Activated naive CD4-positive, alpha-beta T cell treated with anti-CD3 and anti-CD28 coated beads, Interleukin-2, amount 50 U/mL, for 72 hours (primary cell): ENCODE measurements at regions not wholly inside any gene's neighbourhood (a gene's known extent, or its start where the extent isn't known, plus 50 kb on each side); places are given as distances from the start of the nearest gene placed in this dataset.

Source experiments
- ATAC-seq, 2 donors: fragments of 150-1000 bp; cut with Tn5 transposase; 2 replicates each; pipeline ENCODE4 v1.10.0; 2021; ENCODE audit warnings: mild to moderate bottlenecking in 2 of 2, moderate library complexity in 2 of 2
- DNase-seq, 2 donors: peaks; one replicate each; pipeline ENCODE4 v3.0.0; 2021 to 2022; ENCODE audit warnings: low spot score in 2 of 2
- H3K27ac Mint-ChIP-seq, 2 donors: one replicate each; pipeline ENCODE4 v1.8.0; 2022; ENCODE audit warnings: mild to moderate bottlenecking in 2 of 2, mixed read lengths in 2 of 2
- H3K36me3 Mint-ChIP-seq, 2 donors: one replicate each; pipeline ENCODE4 v1.8.0; 2022; ENCODE audit warnings: mixed read lengths in 2 of 2
- H3K9me3 Mint-ChIP-seq, 2 donors: one replicate each; pipeline ENCODE4 v1.8.0; 2022; ENCODE audit warnings: mixed read lengths in 2 of 2

DNA sequence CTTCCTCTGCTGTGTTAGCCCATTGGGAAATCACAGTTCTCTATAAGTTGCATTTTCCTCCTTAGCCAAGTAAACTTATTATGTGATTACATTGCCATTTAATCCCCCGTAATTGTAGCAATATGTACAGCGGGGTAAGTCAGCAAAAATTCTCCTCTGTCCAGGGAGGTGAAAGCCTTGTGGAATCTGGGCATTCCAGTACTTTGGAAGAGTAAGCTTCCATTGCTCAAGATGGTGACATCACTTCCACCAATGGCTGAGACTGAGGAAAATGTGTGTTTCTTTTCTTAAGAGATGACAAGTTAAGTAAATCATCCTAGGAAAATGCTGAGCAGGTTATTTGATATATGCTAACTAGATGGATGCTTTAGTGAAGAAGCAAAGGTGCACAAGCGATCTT is 436.7 kb downstream of the CETN3 start:
- DNase-seq (no peak), ATAC-seq (no peak)
- no peak overlapping the region for H3K27ac Mint-ChIP-seq
- peaks cover 0 to 11% of the 10 kb centered on the region in 2 donors for H3K9me3 Mint-ChIP-seq
- H3K36me3 Mint-ChIP-seq, result no peaks in the 10 kb centered on the region

- H3K36me3 Mint-ChIP-seq, result no peaks in the 10 kb centered on the region
- DNase-seq (no peak), ATAC-seq (no peak)
- H3K9me3 Mint-ChIP-seq, result peaks cover 0 to 6% of the 10 kb centered on the region in 2 donors
- no peak overlapping the region for H3K27ac Mint-ChIP-seq
These were observed 440.6 kb downstream of the CETN3 start for GRCh38 chr5:89968958-89969381.

DNA sequence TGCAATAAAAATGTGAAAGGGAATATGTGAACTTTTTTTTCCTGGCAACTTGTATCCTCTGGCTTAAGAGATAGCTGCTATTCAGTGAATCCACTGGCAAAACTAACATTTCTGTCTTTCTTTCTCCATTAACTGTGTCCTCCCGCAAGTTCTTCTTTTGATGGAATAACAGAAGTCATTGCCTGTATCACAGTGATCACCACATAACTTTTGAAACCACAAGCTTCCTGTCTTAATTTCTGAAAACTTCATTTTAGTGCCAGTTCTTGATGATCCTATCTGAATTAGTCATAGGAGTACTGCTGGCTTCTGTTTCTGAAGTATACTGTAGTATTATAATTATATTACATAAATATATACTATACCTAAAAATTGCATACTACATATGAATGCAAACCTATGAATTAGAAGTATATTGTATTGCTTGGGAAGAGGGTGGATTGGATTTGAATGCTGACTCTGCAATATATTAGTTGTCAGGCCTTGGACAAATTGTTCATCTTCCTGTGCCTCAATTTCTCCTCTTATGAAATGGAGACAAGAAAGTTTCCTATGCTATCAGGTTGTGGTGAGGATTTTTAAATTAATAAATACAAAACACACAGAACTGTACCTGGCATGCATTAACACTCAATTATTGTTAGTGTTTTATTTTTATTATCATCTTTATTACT is 441.6 kb downstream of the CETN3 start:
- Mint-ChIP-seq H3K9me3 (peaks cover 0 to 6% of the 10 kb centered on the region in 2 donors), H3K27ac (no peak overlapping the region), H3K36me3 (no peaks in the 10 kb centered on the region)
- DNase-seq (no peak), ATAC-seq (no peak)

- DNase-seq (no peak), ATAC-seq (no peak)
- Mint-ChIP-seq H3K36me3 (no peaks in the 10 kb centered on the region), H3K27ac (no peak overlapping the region), H3K9me3 (peaks cover 4 to 18% of the 10 kb centered on the region in 2 donors)
These were observed 452.7 kb downstream of the CETN3 start for GRCh38 chr5:89956838-89957237.

DNA sequence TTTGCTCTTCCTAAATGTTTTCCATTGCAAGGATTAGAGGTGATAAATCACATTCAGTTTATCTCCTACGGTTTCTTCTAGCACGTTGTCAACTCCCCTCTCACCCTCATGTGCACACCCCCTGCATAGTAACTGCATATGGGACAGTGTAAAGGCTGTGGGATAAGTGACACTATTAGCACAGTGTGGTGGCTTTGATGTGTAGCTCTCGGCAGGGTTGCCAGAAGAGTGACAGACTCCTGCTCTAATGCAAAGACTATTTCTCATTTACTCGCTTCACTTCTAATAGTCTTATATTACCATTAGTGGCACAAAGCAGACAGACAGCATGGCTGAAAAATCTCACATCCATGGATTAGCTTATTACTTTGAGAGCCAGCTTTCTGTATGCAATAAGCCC is 454.6 kb downstream of the CETN3 start:
- DNase-seq, result no peak
- Mint-ChIP-seq H3K9me3 (peaks cover 0 to 13% of the 10 kb centered on the region in 2 donors), H3K36me3 (no peaks in the 10 kb centered on the region), H3K27ac (no peak overlapping the region)
- no peak for ATAC-seq

GRCh38 chr5:89951876-89952275 is 457.7 kb downstream of the CETN3 start:
- Mint-ChIP-seq H3K9me3 (peaks cover 5 to 19% of the 10 kb centered on the region in 2 donors), H3K27ac (no peak overlapping the region), H3K36me3 (no peaks in the 10 kb centered on the region)
- DNase-seq (no peak), ATAC-seq (no peak)

DNA sequence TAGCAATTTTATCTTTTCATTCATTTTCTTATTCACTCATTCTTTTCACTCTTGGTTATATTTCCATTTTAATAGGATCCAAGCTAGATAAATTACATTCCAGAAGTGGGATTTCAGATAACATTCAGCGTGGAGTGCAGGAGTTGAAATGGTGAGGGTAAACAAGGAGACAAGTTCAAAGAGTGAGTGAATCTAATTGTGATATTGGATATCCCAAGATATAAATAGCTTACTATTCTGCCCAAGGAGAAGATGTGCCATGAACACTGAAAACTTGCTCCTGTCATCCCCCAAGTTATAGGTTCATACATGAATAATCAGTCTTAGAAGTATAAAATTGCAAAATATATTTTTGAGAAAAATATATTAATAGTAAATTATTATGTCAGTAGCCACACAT is 459.3 kb downstream of the CETN3 start:
- ATAC-seq, result no peak
- H3K36me3 Mint-ChIP-seq, result no peaks in the 10 kb centered on the region
- peaks cover 5 to 19% of the 10 kb centered on the region in 2 donors for H3K9me3 Mint-ChIP-seq

GRCh38 chr5:89948977-89949376 is 460.6 kb downstream of the CETN3 start:
- Mint-ChIP-seq H3K27ac (no peak overlapping the region), H3K9me3 (peaks cover 5 to 19% of the 10 kb centered on the region in 2 donors), H3K36me3 (no peaks in the 10 kb centered on the region)
- no peak for ATAC-seq
- DNase-seq, result no peak

More for the DNA sequence above, 459.3 kb downstream of the CETN3 start:
- no peak overlapping the region for H3K27ac Mint-ChIP-seq
- DNase-seq, result no peak

- Mint-ChIP-seq H3K27ac (no peak overlapping the region), H3K36me3 (no peaks in the 10 kb centered on the region), H3K9me3 (peaks cover 5 to 6% of the 10 kb centered on the region in 2 donors)
- ATAC-seq, result no peak
- DNase-seq, result no peak
These were observed 462.6 kb downstream of the CETN3 start for GRCh38 chr5:89946916-89947315.

DNA sequence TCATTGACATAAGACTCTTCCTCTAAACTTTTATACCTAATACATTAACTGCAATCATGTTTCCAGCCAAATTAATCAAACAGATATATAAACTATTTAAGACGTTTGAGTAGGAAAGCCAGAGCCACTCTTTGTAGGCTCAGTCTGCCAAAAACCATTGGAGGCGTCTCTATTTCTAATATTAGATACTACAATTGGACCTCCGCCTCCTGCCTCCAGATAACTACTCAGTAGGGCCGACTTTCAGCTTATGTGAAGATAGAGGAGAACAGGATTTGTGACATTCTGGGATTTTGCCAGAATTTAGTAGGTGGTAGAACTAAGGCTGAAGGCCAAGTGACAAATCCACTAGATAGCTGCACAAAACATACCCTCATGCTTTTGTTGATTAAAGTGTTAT is 463.0 kb downstream of the CETN3 start:
- Mint-ChIP-seq H3K36me3 (no peaks in the 10 kb centered on the region), H3K27ac (no peak overlapping the region)
- no peak for ATAC-seq

DNA sequence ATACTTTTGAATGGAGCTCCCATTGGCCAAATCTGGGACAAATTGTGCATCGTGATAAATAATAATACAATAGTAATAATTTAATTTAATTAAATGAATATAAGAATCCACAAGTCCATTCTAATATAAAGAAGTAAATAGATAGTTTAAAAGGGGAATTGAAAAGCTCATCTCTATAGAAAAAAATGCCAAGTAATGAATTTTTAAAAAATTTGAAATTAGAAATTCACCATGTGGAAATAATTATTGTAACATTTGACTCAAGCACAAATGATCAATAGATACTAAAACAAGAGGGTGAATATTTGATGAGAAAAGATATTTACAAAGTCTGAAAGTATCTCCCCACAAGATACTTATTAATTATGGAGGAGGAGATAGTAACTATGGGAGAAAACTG is 467.4 kb downstream of the CETN3 start:
- ATAC-seq (no peak), DNase-seq (no peak)
- Mint-ChIP-seq H3K36me3 (no peaks in the 10 kb centered on the region), H3K9me3 (peaks cover under 1% of the 10 kb centered on the region in 2 donors), H3K27ac (no peak overlapping the region)

More for the DNA sequence above, 463.0 kb downstream of the CETN3 start:
- peaks cover 5 to 6% of the 10 kb centered on the region in 2 donors for H3K9me3 Mint-ChIP-seq
- no peak for DNase-seq

DNA sequence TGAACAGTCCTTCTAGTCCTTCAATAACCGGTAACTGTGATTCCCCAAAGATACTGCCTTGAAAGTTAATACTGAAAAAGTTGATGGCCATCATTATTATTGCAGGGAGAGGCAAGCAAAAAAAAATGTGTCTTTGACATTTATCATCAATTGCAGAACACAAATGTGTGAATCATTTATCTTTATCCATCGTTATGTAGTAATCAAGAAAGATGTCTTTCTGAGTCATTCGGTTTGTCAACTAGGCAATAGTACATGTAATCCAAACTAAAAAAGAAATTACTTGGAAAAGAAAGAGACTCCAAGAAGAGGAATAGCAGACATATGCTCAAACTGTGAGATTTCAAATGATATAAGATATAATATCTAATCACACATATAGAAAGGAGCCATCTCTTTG is 473.0 kb downstream of the CETN3 start:
- Mint-ChIP-seq H3K27ac (no peak overlapping the region), H3K9me3 (no peaks in the 10 kb centered on the region), H3K36me3 (no peaks in the 10 kb centered on the region)
- DNase-seq (no peak), ATAC-seq (no peak)

GRCh38 chr5:89934069-89934468 is 475.5 kb downstream of the CETN3 start:
- no peaks in the 10 kb centered on the region for H3K36me3 Mint-ChIP-seq
- DNase-seq (no peak), ATAC-seq (no peak)
- H3K27ac Mint-ChIP-seq, result no peak overlapping the region
- no peaks in the 10 kb centered on the region for H3K9me3 Mint-ChIP-seq

DNA sequence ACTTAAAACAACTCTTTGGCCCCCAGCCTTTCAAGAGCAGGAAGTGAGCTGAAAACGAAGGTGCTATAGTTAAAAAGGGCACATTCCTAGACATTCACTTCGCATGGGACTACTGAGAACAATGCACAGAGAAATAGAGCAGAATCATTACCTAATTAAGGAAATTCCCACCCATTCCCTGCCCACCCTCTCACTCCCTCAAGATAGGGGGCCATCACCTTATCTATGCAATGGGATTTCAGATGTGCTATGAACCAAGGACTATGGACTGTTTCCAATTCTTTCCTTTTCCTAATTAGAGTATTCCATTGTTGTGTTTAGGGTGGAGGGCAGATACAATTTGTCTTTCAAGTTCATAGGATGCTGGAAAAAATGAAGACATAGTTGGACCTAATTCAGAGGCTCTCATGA is 476.8 kb downstream of the CETN3 start:
- no peak for ATAC-seq
- no peaks in the 10 kb centered on the region for H3K36me3 Mint-ChIP-seq

GRCh38 chr5:89930591-89931392 is 478.8 kb downstream of the CETN3 start:
- H3K9me3 Mint-ChIP-seq, result peaks cover 0 to 7% of the 10 kb centered on the region in 2 donors
- H3K27ac Mint-ChIP-seq, result no peak overlapping the region
- no peak for DNase-seq
- no peaks in the 10 kb centered on the region for H3K36me3 Mint-ChIP-seq
- ATAC-seq, result no peak

More for the DNA sequence above, 476.8 kb downstream of the CETN3 start:
- DNase-seq, result no peak
- H3K9me3 Mint-ChIP-seq, result no peaks in the 10 kb centered on the region
- H3K27ac Mint-ChIP-seq, result no peak overlapping the region

DNA sequence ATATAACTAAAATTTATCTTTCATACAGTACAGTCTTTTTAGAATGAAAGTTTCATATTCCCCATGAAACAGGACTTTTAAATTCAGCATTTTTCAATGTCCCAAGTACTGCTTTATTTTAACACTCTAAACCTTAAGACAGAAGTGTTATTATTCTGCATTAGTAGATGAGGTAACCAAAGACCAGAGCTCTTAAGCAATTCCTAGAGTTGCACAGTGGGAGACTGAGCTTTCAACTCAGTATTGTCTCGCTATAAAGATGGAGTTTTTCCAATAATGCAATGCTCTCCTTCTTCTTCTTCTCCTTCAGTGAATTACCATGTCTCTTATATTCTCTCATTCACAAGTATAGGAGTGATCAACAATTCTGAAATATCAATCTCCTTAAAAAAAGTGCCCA is 479.7 kb downstream of the CETN3 start:
- H3K9me3 Mint-ChIP-seq, result peaks cover 0 to 7% of the 10 kb centered on the region in 2 donors
- DNase-seq (no peak), ATAC-seq (no peak)
- no peak overlapping the region for H3K27ac Mint-ChIP-seq
- no peaks in the 10 kb centered on the region for H3K36me3 Mint-ChIP-seq

DNA sequence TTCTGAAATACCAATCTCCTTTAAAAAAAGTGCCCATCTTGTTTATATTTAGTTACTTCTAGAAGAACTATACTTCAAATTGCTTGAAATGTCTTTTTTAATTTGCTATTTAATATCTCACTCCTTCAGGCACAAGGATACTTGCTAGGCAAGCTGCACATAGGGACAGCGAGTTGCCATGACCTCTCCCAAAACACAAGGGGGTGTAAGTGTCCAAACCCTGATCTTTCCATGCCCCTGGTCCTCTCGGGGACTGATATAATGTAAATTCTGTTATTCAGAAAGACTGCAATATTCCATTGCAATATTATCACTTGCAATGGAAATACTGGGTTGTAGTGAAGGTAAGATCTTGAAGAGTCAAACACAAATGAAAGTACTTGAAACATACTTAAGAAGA is 480.4 kb downstream of the CETN3 start:
- H3K36me3 Mint-ChIP-seq, result no peaks in the 10 kb centered on the region
- H3K27ac Mint-ChIP-seq, result no peak overlapping the region
- H3K9me3 Mint-ChIP-seq, result peaks cover 0 to 7% of the 10 kb centered on the region in 2 donors
- ATAC-seq (no peak), DNase-seq (no peak)

DNA sequence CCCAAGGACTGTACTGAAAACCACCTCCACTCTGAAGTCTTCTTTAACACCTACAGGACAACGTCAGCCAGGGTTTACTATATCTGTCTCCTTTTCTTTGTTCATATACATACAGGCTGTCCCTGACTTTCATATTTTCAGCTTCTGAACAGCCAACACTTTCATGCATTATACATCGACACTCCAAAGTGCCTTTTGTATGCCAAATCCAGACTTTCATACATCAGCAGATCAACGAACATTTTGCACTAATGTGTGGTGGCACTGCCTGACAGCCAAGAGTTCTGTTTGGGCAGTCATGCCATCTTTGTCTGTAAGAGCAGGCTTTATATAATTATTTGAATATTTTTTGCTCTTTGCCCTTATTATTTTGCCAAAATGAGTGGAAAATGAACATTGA is 487.4 kb downstream of the CETN3 start:
- peaks cover 0 to 12% of the 10 kb centered on the region in 2 donors for H3K9me3 Mint-ChIP-seq
- H3K36me3 Mint-ChIP-seq, result no peaks in the 10 kb centered on the region
- DNase-seq (no peak), ATAC-seq (no peak)
- no peak overlapping the region for H3K27ac Mint-ChIP-seq
